Body of pancreas (tissue), 4 donors: ENCODE measurements at regions not wholly inside any gene's neighbourhood (a gene's known extent, or its start where the extent isn't known, plus 50 kb on each side); places are given as distances from the start of the nearest gene placed in this dataset.

Source experiments
- ATAC-seq: fragments of 150-250 bp; one replicate; pipeline ENCODE4 v1.9.1; 2016
- DNase-seq, 4 donors: peaks; one replicate each; pipeline ENCODE4 v3.0.0-alpha.2; 2019
- H3K27ac ChIP-seq, 4 donors: fragments of 200-600 bp; sonication (generic); 1 replicate in 3 of 4; 2 replicates in 1 of 4; pipeline versions ENCODE4 v1.5.1 to v1.6.1; 2016 to 2019; ENCODE audit warnings: mild to moderate bottlenecking in 1 of 4, mixed read lengths in 1 of 4, moderate library complexity in 1 of 4
- H3K27me3 ChIP-seq, 2 donors: fragments of 200-600 bp; sonication (generic); one replicate each; pipeline ENCODE4 v1.6.0; 2016; ENCODE audit warnings: mild to moderate bottlenecking in 1 of 2
- H3K36me3 ChIP-seq, 2 donors: fragments of 200-600 bp; sonication (generic); replicated peaks in 1 of 2; 2 replicates each; pipeline ENCODE4 v1.5.1; 2016; ENCODE audit warnings: low read depth in 2 of 2; ENCODE audit not compliant: insufficient read depth in 1 of 2
- H3K4me1 ChIP-seq: fragments of 200-600 bp; sonication (generic); one replicate; pipeline ENCODE4 v1.6.0; 2016
- H3K4me3 ChIP-seq, 2 donors: fragments of 200-600 bp; sonication (generic); 1 replicate in 1 of 2; 2 replicates in 1 of 2; pipeline ENCODE4 v1.5.1; 2016 to 2019
- H3K9me3 ChIP-seq, 3 donors: fragments of 200-600 bp; sonication (generic); 1 replicate in 2 of 3; 2 replicates in 1 of 3; pipeline ENCODE4 v1.5.1; 2016
- POLR2A ChIP-seq, 3 donors: fragments of 450-650 bp; IDR thresholded peaks; one replicate each; pipeline ENCODE4 v1.6.1; 2016; ENCODE audit warnings: antibody characterized with exemption in 3 of 3, mild to moderate bottlenecking in 2 of 3
- whole genome bisulfite sequencing, 2 donors: methylation state at CpG; one replicate each; pipeline ENCODE4 v1.1.5; 2017; 5-methylcytosine and 5-hydroxymethylcytosine counted together
- intact Hi-C: fragments of 100-400 bp; cut with DNase I; formaldehyde crosslinking; loops from one replicate; pipeline ENCODE4 v1.15.1; 2023
- TF ChIP-seq, protein P1 (sequence below), 7 experiments: fragments of 450-650 bp in 4 of 7; fragments of 200-600 bp in 3 of 7; sonication (generic) in 3 of 7; IDR thresholded peaks; one replicate each; pipeline ENCODE4 v1.5.1; 2016 to 2019; ENCODE audit warnings: antibody characterized with exemption in 7 of 7

DNA sequence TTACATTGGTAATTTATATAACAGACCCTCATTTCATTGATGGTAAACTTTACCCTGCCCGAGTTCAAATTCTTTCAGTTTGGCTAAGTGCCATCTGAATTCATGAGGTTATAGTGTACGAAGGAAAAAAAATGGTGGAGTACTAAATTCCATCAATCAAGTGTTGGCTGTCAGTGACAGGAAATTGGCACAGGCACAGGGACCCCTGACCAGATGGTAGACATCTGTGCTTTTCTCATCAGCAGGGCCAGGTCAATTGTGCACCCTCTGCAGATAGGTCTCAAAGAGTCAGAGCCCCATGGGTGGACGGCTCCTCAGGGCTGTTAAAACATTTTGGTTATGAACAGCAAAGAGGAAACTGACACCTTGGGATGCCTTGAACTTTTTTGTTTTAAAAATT is 439.2 kb downstream of the SETBP1 start:
- no peaks in the 10 kb centered on the region for H3K36me3 ChIP-seq
- no peak overlapping the region for H3K4me3 ChIP-seq
- H3K9me3 ChIP-seq: no peaks in the 10 kb centered on the region
- ATAC-seq (no peak), DNase-seq (peak; percentile 22 to 71 (median 40))
- H3K4me1 ChIP-seq: peaks cover 5% of the 10 kb centered on the region
- TF ChIP-seq, protein P1, sequence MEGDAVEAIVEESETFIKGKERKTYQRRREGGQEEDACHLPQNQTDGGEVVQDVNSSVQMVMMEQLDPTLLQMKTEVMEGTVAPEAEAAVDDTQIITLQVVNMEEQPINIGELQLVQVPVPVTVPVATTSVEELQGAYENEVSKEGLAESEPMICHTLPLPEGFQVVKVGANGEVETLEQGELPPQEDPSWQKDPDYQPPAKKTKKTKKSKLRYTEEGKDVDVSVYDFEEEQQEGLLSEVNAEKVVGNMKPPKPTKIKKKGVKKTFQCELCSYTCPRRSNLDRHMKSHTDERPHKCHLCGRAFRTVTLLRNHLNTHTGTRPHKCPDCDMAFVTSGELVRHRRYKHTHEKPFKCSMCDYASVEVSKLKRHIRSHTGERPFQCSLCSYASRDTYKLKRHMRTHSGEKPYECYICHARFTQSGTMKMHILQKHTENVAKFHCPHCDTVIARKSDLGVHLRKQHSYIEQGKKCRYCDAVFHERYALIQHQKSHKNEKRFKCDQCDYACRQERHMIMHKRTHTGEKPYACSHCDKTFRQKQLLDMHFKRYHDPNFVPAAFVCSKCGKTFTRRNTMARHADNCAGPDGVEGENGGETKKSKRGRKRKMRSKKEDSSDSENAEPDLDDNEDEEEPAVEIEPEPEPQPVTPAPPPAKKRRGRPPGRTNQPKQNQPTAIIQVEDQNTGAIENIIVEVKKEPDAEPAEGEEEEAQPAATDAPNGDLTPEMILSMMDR (IDR thresholded peaks at IDR 0.05): no peak
- TF ChIP-seq POLR2A (IDR thresholded peaks at IDR 0.05): no peak
- H3K27me3 ChIP-seq: no peaks in the 10 kb centered on the region
- intact Hi-C loops: no loop called here
- 14 to 25% methylated on average over 3 of the region's 3 CpGs for WGBS, 2 donors
- no peak overlapping the region for H3K27ac ChIP-seq

DNA sequence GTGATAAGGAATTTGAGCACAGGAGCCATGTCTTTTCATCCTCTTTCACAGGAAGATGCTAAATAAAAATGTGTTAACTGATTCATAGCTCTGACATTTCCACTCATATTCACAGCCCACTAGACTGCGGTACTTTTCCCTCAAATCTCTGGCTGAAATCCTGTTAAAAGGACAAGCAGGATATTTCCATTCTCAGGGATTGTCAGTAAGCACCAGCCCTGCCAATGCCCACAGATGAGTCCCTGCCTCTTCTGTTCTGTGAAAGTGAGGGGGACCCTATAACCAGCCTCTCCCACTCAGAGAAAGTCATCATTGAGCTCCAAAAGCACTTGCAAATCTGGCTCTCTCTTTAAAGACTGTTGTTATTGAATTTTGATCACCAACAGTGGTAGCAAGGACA is 440.5 kb downstream of the SETBP1 start:
- Histone ChIP-seq H3K4me3 (no peak overlapping the region), H3K9me3 (no peaks in the 10 kb centered on the region), H3K36me3 (no peaks in the 10 kb centered on the region), H3K27ac (no peak overlapping the region), H3K4me1 (peaks cover 5% of the 10 kb centered on the region), H3K27me3 (no peaks in the 10 kb centered on the region)
- intact Hi-C loops: no loop called here
- ATAC-seq (no peak), DNase-seq (no peak)
- WGBS, 2 donors: 94 to 95% methylated on average over 1 of the region's 1 CpG
- TF ChIP-seq, protein P1 (IDR thresholded peaks at IDR 0.05): no peak
- no peak for TF ChIP-seq POLR2A (IDR thresholded peaks at IDR 0.05)

DNA sequence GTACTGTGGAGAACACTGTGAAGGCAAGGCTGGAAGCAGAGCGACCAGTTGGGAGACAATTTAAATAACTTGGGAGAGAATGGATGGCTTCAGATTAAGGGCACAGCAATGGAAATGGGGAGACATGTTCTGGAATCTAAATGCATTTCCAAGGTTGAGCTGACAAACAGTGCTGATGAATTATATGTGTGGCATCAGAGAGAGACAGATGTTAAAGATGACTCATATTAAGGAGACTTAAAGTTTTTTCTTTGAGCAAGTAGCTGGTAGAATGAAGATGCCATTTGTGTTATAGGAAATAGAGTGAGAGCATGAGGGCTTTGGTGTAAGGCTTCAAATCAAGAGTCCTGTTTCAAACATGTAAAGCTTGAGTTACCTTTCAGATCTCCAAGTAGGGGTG is 441.8 kb downstream of the SETBP1 start:
- no peaks in the 10 kb centered on the region for H3K36me3 ChIP-seq
- H3K27me3 ChIP-seq: no peaks in the 10 kb centered on the region
- 92 to 100% methylated on average over 1 of the region's 1 CpG for WGBS, 2 donors
- ATAC-seq: no peak
- no peaks in the 10 kb centered on the region for H3K9me3 ChIP-seq
- no peak overlapping the region for H3K4me3 ChIP-seq
- H3K27ac ChIP-seq: no peak overlapping the region
- peaks cover 5% of the 10 kb centered on the region for H3K4me1 ChIP-seq
- TF ChIP-seq, protein P1 (IDR thresholded peaks at IDR 0.05): no peak
- TF ChIP-seq POLR2A (IDR thresholded peaks at IDR 0.05): no peak
- intact Hi-C loops: no loop called here
- DNase-seq: no peak

DNA sequence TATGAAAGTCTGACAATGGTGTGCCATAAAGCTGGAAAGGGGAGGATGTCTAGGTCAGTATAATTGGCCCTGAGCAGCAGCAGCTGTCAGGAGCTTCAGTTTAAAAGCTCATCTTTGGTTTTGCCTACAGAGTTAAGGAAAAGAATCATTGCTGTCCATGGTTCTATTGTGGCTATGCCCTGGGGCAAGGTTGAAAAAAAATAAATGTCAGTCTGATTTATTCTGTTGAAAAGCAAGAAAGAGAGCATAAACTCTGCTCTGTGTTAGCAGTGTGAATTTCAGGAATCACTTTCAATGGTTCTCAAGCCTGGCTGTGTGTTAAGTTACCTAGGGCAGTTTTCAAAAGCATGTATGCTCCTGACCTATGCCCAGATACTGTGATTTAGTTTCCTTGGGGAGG is 446.7 kb downstream of the SETBP1 start:
- Histone ChIP-seq H3K4me1 (no peaks in the 10 kb centered on the region), H3K9me3 (no peaks in the 10 kb centered on the region), H3K27me3 (no peaks in the 10 kb centered on the region), H3K27ac (no peak overlapping the region), H3K36me3 (no peaks in the 10 kb centered on the region), H3K4me3 (no peak overlapping the region)
- no peak for TF ChIP-seq POLR2A (IDR thresholded peaks at IDR 0.05)
- TF ChIP-seq, protein P1 (IDR thresholded peaks at IDR 0.05): no peak
- intact Hi-C loops: no loop called here
- DNase-seq (no peak), ATAC-seq (no peak)

DNA sequence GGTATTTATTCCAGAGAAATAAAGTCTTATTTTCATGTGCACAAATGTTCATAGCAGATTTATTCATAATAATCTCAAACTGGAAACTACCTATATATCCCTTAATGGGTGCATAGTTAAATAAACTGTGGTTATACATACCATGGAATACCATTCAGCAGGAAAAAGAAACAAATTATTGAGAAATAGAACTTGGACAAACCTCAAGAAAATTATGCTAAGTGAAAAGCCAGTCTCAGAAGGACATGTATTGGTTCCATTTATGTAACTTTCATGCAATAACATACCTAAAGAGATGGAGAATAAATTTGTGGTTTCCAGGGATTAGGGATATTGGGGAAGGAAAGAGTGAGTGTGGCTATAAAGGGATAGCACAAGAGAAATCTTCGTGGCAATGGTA is 452.6 kb downstream of the SETBP1 start:
- no peaks in the 10 kb centered on the region for H3K9me3 ChIP-seq

More for the DNA sequence above, 452.6 kb downstream of the SETBP1 start:
- no peaks in the 10 kb centered on the region for H3K36me3 ChIP-seq
- H3K4me1 ChIP-seq: no peaks in the 10 kb centered on the region
- no peak overlapping the region for H3K4me3 ChIP-seq
- WGBS, 2 donors: 85 to 97% methylated on average over 1 of the region's 1 CpG
- no peak overlapping the region for H3K27ac ChIP-seq
- DNase-seq (no peak), ATAC-seq (no peak)
- H3K27me3 ChIP-seq: no peaks in the 10 kb centered on the region
- TF ChIP-seq, protein P1 (IDR thresholded peaks at IDR 0.05): no peak
- TF ChIP-seq POLR2A (IDR thresholded peaks at IDR 0.05): no peak
- intact Hi-C loops: no loop called here
